SU-DHL-6 (cell line): ENCODE measurements at regions not wholly inside any gene's neighbourhood (a gene's known extent, or its start where the extent isn't known, plus 50 kb on each side); places are given as distances from the start of the nearest gene placed in this dataset.

Source experiments
- CTCF ChIP-seq: fragments of 200-600 bp; sonication (generic); IDR thresholded peaks from one replicate; pipeline ENCODE4 v1.5.1; 2017; ENCODE audit warnings: antibody characterized with exemption, mild to moderate bottlenecking, low read length, moderate library complexity; ENCODE audit not compliant: insufficient read depth, poor library complexity, severe bottlenecking
- EZH2phosphoT487 ChIP-seq: fragments of 200-600 bp; sonication (generic), shearing (Covaris generic); conservative IDR thresholded peaks from 2 replicates; pipeline ENCODE4 v1.6.1; 2018; ENCODE audit warnings: mild to moderate bottlenecking, antibody characterized with exemption, low read length, moderate library complexity, mixed read lengths

DNA sequence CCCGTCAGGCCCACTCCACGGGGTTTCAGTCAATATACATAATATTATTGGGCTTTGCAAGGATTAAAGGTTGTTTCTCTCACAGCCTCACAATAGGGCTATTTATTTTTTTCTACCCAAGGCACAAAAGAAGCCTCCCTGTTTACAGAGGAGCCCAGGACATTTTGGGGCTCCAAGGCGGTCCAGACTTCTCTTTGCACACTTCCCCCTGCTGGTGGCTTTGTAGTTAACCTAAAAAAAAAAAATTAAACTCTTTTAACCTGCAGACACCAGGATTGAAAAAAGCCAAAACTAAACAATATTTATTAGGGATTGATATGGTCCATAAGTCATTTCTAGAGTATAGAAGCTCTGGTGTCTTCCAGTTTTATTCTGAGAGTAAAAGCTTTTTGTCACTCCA, 169.7 kb upstream of the ZFHX3 start:
- TF ChIP-seq CTCF (no peak), EZH2phosphoT487 (no peak)
